ENCODE measurements at regions not wholly inside any gene's neighbourhood (a gene's known extent, or its start where the extent isn't known, plus 50 kb on each side); places are given as distances from the start of the nearest gene placed in this dataset.

DNA sequence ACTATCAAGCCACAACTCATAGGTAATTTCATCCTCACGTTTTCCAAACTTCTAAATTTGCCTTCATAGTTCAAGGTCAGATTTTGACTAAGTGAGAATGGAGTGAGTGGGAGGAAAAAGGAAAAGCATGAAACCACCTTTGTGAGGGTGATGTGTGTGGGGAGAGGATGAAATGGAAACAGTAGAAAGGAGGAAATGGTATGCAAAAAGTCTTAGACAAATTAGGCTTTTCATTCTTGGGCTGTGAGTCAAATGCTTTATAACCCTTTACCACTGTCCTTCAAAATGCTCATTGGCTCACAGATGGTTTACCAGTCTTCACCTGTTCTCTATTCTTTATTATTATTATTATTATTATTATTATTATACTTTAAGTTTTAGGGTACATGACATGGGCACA lies 127.2 kb downstream of the RAP2A start:
- DNase-seq (ENCODE audit: low read depth, low spot score): no peak

DNA sequence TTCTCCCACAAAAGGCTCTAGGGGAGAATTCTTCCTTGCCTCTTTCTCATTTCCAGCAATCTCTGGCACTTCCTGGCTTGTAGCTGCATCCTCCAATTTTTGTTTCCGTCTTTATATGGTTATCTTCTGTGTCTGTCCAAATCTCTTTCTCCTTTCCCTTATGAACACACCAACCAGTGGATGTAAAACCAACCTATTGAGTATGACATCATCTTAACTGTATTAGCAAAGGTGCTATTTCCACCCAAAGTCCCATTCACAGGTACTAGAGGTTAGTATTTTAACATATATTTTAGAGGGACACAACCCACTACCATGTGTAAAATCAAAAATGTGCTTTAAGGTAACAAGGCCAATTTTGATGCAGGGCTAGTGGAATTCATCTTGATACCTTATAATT lies 129.0 kb downstream of the RAP2A start:
- DNase-seq (ENCODE audit: low read depth, low spot score): no peak

- no peak for DNase-seq (ENCODE audit: low read depth, low spot score)
These were observed 131.0 kb downstream of the RAP2A start for GRCh38 chr13:97564956-97565355.

- no peak for DNase-seq (ENCODE audit: low read depth, low spot score)
These were observed 131.9 kb downstream of the RAP2A start for GRCh38 chr13:97565906-97566305.

- DNase-seq (ENCODE audit: low read depth, low spot score): no peak
These were observed 132.9 kb downstream of the RAP2A start for GRCh38 chr13:97566907-97567306.

DNA sequence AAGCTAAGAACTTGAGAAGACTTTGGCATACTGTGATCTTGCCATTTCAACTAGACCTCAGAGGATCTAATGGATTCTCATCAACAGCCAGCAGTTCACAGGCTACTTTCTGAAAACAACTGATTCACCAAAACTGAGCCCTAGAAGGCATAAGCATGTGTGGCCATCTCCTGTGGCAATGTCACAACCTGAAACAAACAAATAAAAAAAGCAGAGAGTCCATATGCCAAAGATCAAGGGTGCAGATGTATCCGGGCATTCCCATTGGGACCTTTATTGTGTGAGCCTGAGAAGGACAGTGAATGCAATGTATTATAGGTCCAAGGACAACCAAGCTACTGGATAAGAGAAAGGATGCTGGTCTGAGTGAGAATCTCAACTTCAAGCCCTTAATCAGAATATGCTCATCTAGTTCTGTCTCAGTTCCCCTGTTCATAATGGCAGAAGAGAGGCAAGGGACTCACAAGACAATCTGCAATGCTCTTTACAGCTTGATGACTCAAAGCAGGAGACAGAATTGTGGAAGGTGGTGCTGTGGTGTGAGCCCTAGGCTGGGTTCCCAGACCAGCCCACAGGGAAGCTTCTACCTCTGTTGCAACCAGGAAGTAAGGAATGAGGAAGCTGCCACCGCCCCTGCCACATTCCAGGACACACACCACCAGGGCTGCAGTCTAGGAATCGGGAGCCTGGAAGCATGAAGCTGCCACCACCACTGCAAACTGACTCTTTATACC lies 133.7 kb downstream of the RAP2A start:
- no peak for DNase-seq (ENCODE audit: low read depth, low spot score)

DNA sequence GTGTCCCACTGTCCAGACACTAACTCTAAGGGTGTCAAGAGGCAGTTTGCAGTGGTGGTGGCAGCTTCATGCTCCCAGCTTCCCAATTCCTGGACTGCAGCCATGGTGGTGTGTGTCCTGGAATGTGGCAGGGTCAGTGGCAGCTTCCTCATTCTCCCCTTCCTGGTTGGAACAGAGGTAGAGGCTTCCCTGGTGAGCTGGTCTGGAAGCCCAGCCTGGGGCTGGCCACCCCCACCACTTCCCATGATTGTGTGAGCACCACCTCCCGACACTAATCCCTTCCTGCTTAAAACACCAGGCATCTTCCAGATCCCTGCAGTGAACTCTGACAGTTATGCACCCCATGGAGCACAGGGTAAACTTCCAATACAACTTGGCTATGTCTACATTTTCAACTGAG lies 134.9 kb downstream of the RAP2A start:
- DNase-seq (ENCODE audit: low read depth, low spot score): no peak

GRCh38 chr13:97569841-97570240 lies 135.9 kb downstream of the RAP2A start:
- DNase-seq (ENCODE audit: low read depth, low spot score): no peak

DNA sequence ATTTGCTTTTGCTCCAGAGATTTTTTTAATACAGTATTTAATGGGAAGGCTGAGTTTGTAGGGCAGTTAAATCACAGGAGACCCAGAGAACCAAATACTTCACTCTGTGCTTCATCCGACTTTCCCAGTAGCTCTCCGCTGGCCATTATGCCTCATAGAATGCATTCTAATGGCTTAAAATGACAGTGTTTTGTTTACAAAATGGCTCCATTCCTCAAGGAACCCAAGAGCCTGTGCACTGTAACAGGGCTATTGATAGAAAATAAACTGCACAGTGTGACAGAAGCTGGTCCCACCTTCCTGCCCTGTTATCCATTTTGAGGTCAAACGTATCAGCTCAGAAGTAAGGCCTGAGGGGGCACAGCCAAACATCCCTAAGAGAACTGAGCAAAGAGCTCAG lies 136.5 kb downstream of the RAP2A start:
- DNase-seq (ENCODE audit: low read depth, low spot score): no peak

DNA sequence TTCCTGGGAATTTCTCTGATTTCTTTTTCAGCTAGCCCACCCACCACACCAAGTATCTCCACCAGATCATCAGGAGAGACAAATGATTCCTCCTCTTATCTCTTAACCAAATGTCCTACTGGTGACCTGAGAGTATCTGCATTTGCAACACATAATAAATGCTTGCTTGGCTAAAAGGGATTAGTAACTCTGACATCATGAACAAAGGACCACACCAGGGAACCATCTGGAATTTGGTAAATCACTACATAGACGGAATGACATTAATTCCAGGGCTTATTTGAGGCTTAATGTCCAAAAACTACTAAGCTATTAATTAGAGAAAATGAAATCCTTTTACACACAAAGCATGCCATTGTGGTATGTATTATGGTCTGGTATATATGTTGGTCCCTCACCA lies 139.0 kb downstream of the RAP2A start:
- DNase-seq (ENCODE audit: low read depth, low spot score): no peak

- peak; percentile 25 for DNase-seq (ENCODE audit: low read depth, low spot score)
These were observed 141.0 kb downstream of the RAP2A start for GRCh38 chr13:97574926-97575325.

GRCh38 chr13:97577026-97577425 lies 143.1 kb downstream of the RAP2A start:
- no peak for DNase-seq (ENCODE audit: low read depth, low spot score)

- DNase-seq (ENCODE audit: low read depth, low spot score): no peak
These were observed 148.2 kb downstream of the RAP2A start for GRCh38 chr13:97582170-97582569.

- no peak for DNase-seq (ENCODE audit: low read depth, low spot score)
These were observed 150.0 kb downstream of the RAP2A start for GRCh38 chr13:97583907-97584497.

- no peak for DNase-seq (ENCODE audit: low read depth, low spot score)
These were observed 153.0 kb downstream of the RAP2A start for GRCh38 chr13:97586941-97587340.

- DNase-seq (ENCODE audit: low read depth, low spot score): no peak
These were observed 155.0 kb downstream of the RAP2A start for GRCh38 chr13:97588993-97589392.

- no peak for DNase-seq (ENCODE audit: low read depth, low spot score)
These were observed 166.6 kb downstream of the RAP2A start for GRCh38 chr13:97600458-97601075.

DNA sequence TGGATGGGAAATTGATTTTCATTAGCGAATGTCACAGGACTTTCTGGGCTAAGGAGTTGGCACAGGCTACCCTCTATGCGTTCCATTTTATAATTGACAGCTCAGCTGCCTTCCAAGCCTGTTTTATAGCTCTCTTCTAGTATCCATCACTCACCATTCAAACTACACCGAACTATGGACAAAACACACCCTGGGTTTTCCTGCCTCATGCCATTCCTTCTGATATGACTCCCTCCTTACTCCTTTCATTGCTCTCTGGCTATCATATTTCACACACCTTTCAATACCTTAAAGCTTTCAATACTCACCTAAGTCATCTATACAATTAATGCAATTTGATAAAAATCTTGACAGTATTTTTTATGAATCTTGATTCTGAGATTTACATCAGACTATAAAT lies 181.3 kb downstream of the RAP2A start:
- DNase-seq (ENCODE audit: low read depth, low spot score): no peak

- no peak for DNase-seq (ENCODE audit: low read depth, low spot score)
These were observed 182.4 kb downstream of the RAP2A start for GRCh38 chr13:97616385-97616784.

GRCh38 chr13:97621025-97621424 lies 187.1 kb downstream of the RAP2A start:
- no peak for DNase-seq (ENCODE audit: low read depth, low spot score)

DNA sequence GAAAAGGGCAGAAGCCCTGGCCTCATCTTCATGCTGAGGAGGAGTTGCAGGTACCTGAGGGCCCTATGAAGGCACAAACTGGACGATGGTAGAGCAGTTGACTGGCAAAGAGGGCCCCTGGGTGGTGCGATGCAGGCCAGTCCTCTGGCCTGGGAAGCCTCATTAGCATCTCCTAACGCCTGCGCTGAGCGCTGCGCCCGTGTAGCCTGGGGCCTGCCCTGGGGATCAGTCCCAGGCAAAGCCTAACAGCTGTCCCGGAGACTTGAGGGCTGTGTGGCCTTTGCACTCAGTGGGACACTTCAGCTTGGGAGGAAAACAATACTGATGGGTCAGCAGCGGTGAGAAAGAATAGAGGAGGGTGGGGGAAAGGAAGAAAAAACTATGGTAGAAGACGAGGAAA lies 187.7 kb downstream of the RAP2A start:
- DNase-seq (ENCODE audit: low read depth, low spot score): no peak

DNA sequence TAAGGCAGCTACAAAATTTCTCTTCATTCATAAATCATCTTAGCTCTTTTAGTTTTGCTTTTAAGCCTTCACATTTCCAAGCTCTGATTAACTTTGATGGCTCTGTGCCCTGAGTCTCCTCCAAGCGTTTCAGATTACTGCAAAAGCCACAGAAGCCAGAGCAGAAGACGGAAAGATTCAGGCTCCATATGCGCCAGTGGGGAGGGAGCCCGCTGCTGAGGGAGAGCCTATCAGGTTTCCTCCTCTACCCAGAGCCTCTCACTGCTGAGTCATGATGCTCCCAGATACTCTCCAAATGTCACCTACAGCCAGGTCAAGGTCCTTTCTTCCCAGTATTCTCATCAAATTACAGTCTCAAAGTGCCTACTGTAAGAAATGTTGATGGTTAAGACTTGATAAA lies 193.6 kb downstream of the RAP2A start:
- DNase-seq (ENCODE audit: low read depth, low spot score): no peak

GRCh38 chr13:97629601-97630272 lies 195.8 kb downstream of the RAP2A start:
- no peak for DNase-seq (ENCODE audit: low read depth, low spot score)

Data from iPS DF 19.7 (cell line).